Nephron (organoid): ENCODE measurements at regions not wholly inside any gene's neighbourhood (a gene's known extent, or its start where the extent isn't known, plus 50 kb on each side); places are given as distances from the start of the nearest gene placed in this dataset.

Experiments
- H3K27ac Mint-ChIP-seq, 3 experiments: 2 replicates each; pipeline ENCODE4 v1.8.0; 2020; ENCODE audit warnings: mixed read lengths in 3 of 3, mild to moderate bottlenecking in 2 of 3, moderate library complexity in 1 of 3
- H3K27me3 Mint-ChIP-seq: 2 replicates; pipeline ENCODE4 v1.8.0; 2021; ENCODE audit warnings: low read depth, mild to moderate bottlenecking, moderate library complexity, mixed read lengths
- H3K36me3 Mint-ChIP-seq: 2 replicates; pipeline ENCODE4 v1.8.0; 2020; ENCODE audit warnings: low read depth, mixed read lengths
- H3K4me1 Mint-ChIP-seq: 2 replicates; pipeline ENCODE4 v1.8.0; 2020; ENCODE audit warnings: mixed read lengths
- H3K4me3 Mint-ChIP-seq, 3 experiments: 2 replicates each; pipeline ENCODE4 v1.8.0; 2020; ENCODE audit warnings: mild to moderate bottlenecking in 3 of 3, mixed read lengths in 3 of 3, moderate library complexity in 2 of 3
- H3K9me3 Mint-ChIP-seq: 2 replicates; pipeline ENCODE4 v1.8.0; 2020; ENCODE audit warnings: mixed read lengths
- TF ChIP-seq, protein P1 (sequence below), 3 experiments: fragments of 200-600 bp; sonication (generic); IDR thresholded peaks; one replicate each; pipeline ENCODE4 v1.5.0; 2021; ENCODE audit warnings: antibody characterized with exemption in 3 of 3; ENCODE audit not compliant: unreplicated experiment in 3 of 3

GRCh38 chr5:8879248-8879647, 666.6 kb downstream of the SEMA5A start:
- TF ChIP-seq, protein P1, sequence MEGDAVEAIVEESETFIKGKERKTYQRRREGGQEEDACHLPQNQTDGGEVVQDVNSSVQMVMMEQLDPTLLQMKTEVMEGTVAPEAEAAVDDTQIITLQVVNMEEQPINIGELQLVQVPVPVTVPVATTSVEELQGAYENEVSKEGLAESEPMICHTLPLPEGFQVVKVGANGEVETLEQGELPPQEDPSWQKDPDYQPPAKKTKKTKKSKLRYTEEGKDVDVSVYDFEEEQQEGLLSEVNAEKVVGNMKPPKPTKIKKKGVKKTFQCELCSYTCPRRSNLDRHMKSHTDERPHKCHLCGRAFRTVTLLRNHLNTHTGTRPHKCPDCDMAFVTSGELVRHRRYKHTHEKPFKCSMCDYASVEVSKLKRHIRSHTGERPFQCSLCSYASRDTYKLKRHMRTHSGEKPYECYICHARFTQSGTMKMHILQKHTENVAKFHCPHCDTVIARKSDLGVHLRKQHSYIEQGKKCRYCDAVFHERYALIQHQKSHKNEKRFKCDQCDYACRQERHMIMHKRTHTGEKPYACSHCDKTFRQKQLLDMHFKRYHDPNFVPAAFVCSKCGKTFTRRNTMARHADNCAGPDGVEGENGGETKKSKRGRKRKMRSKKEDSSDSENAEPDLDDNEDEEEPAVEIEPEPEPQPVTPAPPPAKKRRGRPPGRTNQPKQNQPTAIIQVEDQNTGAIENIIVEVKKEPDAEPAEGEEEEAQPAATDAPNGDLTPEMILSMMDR (IDR thresholded peaks at IDR 0.05; ENCODE audit: unreplicated experiment in 3 of 3), result no peak
- no peaks in the 10 kb centered on the region for H3K4me1 Mint-ChIP-seq
- no peak overlapping the region for H3K27ac Mint-ChIP-seq
- H3K4me3 Mint-ChIP-seq, result no peak overlapping the region
- peaks cover 2% of the 10 kb centered on the region for H3K9me3 Mint-ChIP-seq
- peaks cover 8% of the 10 kb centered on the region for H3K27me3 Mint-ChIP-seq
- H3K36me3 Mint-ChIP-seq, result no peaks in the 10 kb centered on the region

- H3K4me3 Mint-ChIP-seq, result no peak overlapping the region
- no peaks in the 10 kb centered on the region for H3K36me3 Mint-ChIP-seq
- no peaks in the 10 kb centered on the region for H3K4me1 Mint-ChIP-seq
- TF ChIP-seq, protein P1 (IDR thresholded peaks at IDR 0.05; ENCODE audit: unreplicated experiment in 3 of 3), result no peak
- peaks cover 6% of the 10 kb centered on the region for H3K9me3 Mint-ChIP-seq
- no peak overlapping the region for H3K27ac Mint-ChIP-seq
- no peaks in the 10 kb centered on the region for H3K27me3 Mint-ChIP-seq
These were observed 661.8 kb downstream of the SEMA5A start for GRCh38 chr5:8884029-8884428.

DNA sequence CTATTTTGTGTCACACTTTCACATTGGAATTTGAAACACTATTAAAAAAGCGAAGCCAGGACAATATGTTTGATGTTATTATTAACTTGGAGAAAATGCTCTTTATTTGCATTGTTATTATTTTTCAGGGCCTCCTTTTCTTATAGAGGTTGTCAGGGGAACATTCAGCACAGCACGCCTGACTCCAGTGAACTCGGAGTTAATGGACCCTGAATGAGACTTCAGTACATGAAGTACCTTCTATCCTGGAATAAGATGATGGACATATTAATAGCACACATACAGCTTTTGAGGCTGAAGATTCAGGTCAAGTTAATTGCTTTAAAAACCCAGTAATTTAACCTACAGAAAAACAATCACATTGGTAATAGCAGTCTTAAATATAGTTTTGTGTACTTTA, 652.9 kb downstream of the SEMA5A start:
- Mint-ChIP-seq H3K4me3 (no peak overlapping the region), H3K9me3 (no peaks in the 10 kb centered on the region), H3K27ac (no peak overlapping the region), H3K27me3 (no peaks in the 10 kb centered on the region), H3K4me1 (no peaks in the 10 kb centered on the region), H3K36me3 (no peaks in the 10 kb centered on the region)
- TF ChIP-seq, protein P1 (IDR thresholded peaks at IDR 0.05; ENCODE audit: unreplicated experiment in 3 of 3), result no peak

- Mint-ChIP-seq H3K36me3 (no peaks in the 10 kb centered on the region), H3K27ac (no peak overlapping the region), H3K27me3 (no peaks in the 10 kb centered on the region), H3K4me3 (no peak overlapping the region), H3K4me1 (no peaks in the 10 kb centered on the region), H3K9me3 (no peaks in the 10 kb centered on the region)
- TF ChIP-seq, protein P1 (IDR thresholded peaks at IDR 0.05; ENCODE audit: unreplicated experiment in 3 of 3), result no peak
These were observed 651.8 kb downstream of the SEMA5A start for GRCh38 chr5:8894031-8894430.

DNA sequence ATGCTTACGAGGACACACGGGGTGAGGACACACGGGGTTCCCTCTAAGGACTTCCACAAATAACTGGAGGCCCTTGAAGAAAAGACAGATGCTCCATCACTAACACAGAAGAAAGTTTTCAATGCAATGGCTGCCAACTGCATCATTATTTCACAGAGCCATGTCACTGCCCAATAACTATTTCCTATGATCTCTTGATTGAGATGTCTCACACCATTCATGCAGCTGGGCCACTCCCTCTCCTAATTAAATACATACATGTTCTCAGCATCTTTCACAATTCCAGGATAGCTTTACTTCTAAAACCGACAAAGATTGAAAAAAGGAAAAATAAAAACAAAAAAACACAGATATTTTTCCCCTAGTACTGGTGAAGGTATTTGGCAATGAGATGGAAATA, 650.8 kb downstream of the SEMA5A start:
- Mint-ChIP-seq H3K27ac (no peak overlapping the region), H3K9me3 (no peaks in the 10 kb centered on the region), H3K4me3 (no peak overlapping the region), H3K27me3 (no peaks in the 10 kb centered on the region), H3K36me3 (no peaks in the 10 kb centered on the region), H3K4me1 (no peaks in the 10 kb centered on the region)
- TF ChIP-seq, protein P1 (IDR thresholded peaks at IDR 0.05; ENCODE audit: unreplicated experiment in 3 of 3), result no peak

DNA sequence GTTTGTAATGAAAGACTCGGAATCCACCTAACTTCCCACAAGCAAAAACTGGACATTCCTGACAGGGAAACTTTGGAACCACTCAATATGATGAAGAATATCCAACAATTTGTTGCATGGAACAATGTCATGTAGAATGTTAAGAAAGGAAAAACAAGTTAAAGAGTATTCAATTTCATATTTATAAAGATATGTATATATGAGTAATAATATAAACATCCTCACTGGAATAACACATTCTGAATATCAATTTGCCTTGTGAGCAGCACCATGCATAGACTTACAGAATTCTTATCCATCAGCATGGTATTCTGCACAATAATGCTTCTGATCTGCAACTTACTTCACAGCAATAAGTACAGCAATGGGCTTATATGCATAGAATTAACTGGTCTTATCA, 650.3 kb downstream of the SEMA5A start:
- Mint-ChIP-seq H3K4me1 (no peaks in the 10 kb centered on the region), H3K36me3 (no peaks in the 10 kb centered on the region), H3K9me3 (no peaks in the 10 kb centered on the region), H3K27me3 (no peaks in the 10 kb centered on the region), H3K27ac (no peak overlapping the region), H3K4me3 (no peak overlapping the region)
- TF ChIP-seq, protein P1 (IDR thresholded peaks at IDR 0.05; ENCODE audit: unreplicated experiment in 3 of 3), result no peak
